ENCODE measurements at regions not wholly inside any gene's neighbourhood (a gene's known extent, or its start where the extent isn't known, plus 50 kb on each side); places are given as distances from the start of the nearest gene placed in this dataset.

DNA sequence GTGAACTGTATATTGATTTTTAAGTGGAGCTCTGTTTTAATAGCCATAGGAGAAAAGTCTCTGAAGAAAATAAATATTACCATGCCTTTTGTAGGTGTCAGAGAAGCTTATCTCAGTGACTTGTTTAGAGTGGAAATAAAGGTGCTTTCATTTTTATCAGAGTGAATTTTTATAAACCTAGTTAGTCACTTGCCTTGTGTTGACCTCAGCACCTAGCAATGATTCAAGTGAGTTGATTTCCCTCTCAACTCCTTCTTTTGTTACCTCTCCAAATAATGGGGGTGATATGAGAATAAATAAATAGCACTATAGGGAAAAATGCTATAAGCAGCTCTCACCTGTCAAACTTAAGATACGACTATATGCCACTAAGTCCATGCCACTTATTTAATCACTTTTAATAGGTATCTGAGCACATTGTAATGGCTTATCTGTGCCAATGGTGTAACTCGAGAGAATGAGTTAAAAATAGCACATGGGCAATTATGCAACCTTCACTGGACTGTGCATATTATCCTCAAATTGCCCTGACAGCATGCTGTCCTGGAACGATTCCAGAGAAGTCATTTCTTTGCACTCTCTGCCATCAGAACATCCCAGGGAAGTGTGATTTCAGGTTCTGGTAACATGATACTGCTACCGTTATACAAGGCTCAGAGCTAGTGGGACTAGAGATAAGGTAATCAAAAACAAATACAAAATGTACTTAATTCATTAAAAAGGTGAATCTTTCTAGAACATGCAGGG lies 290.8 kb downstream of the CCDC85A start:
- 13 to 18% (median 13%) methylated on average over 4 of the region's 4 CpGs for WGBS, 3 donors
- no peak for TF ChIP-seq EP300 (IDR thresholded peaks at IDR 0.05)
- no peak for TF ChIP-seq POLR2A (IDR thresholded peaks at IDR 0.05)
- TF ChIP-seq CTCF (IDR thresholded peaks at IDR 0.05): no peak
- intact Hi-C loops (cut with DNase I): no loop called here
- no peak overlapping the region for H3K4me3 ChIP-seq
- H3K27ac ChIP-seq: no peak overlapping the region
- no peak for DNase-seq
- H3K36me3 ChIP-seq: no peaks in the 10 kb centered on the region
- no peaks in the 10 kb centered on the region for H3K9me3 ChIP-seq
- H3K27me3 ChIP-seq: no peaks in the 10 kb centered on the region
- H3K4me1 ChIP-seq (ENCODE audit: insufficient read depth): no peaks in the 10 kb centered on the region

DNA sequence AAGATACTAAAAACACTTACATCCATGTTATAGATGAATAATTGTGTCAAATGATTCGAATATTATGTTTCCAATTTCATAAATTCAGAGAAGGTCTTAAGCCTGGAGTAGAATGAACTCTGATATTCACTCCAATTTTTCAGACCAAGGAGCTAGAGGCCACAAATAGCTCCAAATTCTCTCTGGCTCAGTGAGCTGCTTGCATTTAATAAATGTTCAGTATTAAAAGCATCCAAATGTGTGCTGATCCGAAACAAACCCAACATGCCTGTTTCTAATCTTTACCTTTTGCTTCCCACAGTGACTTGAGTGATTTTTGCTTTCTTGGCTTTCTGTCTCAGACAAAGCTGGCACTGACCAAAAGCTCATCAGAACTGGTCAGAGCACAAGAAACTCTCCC lies 291.4 kb downstream of the CCDC85A start:
- DNase-seq: no peak
- 43 to 52% (median 49%) methylated on average over 2 of the region's 2 CpGs for WGBS, 3 donors
- Histone ChIP-seq H3K9me3 (no peaks in the 10 kb centered on the region), H3K27me3 (no peaks in the 10 kb centered on the region), H3K4me1 (ENCODE audit: insufficient read depth) (no peaks in the 10 kb centered on the region), H3K36me3 (no peaks in the 10 kb centered on the region), H3K4me3 (no peak overlapping the region), H3K27ac (no peak overlapping the region)
- TF ChIP-seq EP300 (IDR thresholded peaks at IDR 0.05) (no peak), CTCF (IDR thresholded peaks at IDR 0.05) (no peak), POLR2A (IDR thresholded peaks at IDR 0.05) (no peak)
- intact Hi-C loops (cut with DNase I): no loop called here

- no peak for TF ChIP-seq POLR2A (IDR thresholded peaks at IDR 0.05)
- no peak for TF ChIP-seq CTCF (IDR thresholded peaks at IDR 0.05)
- TF ChIP-seq EP300 (IDR thresholded peaks at IDR 0.05): no peak
- 67 to 75% (median 72%) methylated on average over 8 of the region's 8 CpGs for WGBS, 3 donors
Observed at GRCh38 chr2:56476509-56477071, 292.8 kb downstream of the CCDC85A start.

DNA sequence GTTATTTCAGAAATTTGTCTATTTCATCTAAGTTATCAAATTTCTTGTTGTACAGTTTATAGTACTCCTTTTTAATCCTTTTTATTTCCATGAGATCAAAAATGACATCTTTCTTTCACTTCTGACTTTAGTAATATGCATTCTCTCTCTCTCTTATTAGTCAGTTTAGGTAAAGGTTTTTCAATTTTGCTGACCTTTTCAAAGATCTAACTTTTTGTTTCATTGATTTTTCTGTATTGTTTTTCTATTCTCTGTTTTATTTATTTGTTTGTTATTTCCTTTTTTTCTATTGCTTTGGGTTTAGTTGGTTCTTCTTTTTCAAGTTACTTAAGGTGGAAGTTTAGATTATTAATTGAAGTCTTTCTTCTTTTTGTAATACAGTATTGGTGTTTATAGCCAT lies 294.2 kb downstream of the CCDC85A start:
- Histone ChIP-seq H3K27me3 (no peaks in the 10 kb centered on the region), H3K4me1 (ENCODE audit: insufficient read depth) (no peaks in the 10 kb centered on the region), H3K9me3 (no peaks in the 10 kb centered on the region), H3K36me3 (no peaks in the 10 kb centered on the region), H3K27ac (no peak overlapping the region), H3K4me3 (no peak overlapping the region)
- intact Hi-C loops (cut with DNase I): no loop called here
- DNase-seq: no peak
- no peak for TF ChIP-seq POLR2A (IDR thresholded peaks at IDR 0.05)
- no peak for TF ChIP-seq CTCF (IDR thresholded peaks at IDR 0.05)
- TF ChIP-seq EP300 (IDR thresholded peaks at IDR 0.05): no peak

More at GRCh38 chr2:56476509-56477071, 292.8 kb downstream of the CCDC85A start:
- no peaks in the 10 kb centered on the region for H3K27me3 ChIP-seq
- H3K4me1 ChIP-seq (ENCODE audit: insufficient read depth): no peaks in the 10 kb centered on the region
- no peaks in the 10 kb centered on the region for H3K9me3 ChIP-seq
- intact Hi-C loops (cut with DNase I): no loop called here
- H3K27ac ChIP-seq: no peak overlapping the region
- H3K4me3 ChIP-seq: no peak overlapping the region
- DNase-seq: no peak
- no peaks in the 10 kb centered on the region for H3K36me3 ChIP-seq

All from ovary (tissue), 7 donors.